Ectodermal cell (in vitro differentiated cells): ENCODE measurements at regions not wholly inside any gene's neighbourhood (a gene's known extent, or its start where the extent isn't known, plus 50 kb on each side); places are given as distances from the start of the nearest gene placed in this dataset.
A peak's percentile ranks its signal among the peaks of the same experiment; 100 is the strongest.

Source experiments
- H3K27ac ChIP-seq: 2 replicates; pipeline ENCODE4 v1.7.0; 2013; ENCODE audit warnings: mild to moderate bottlenecking, low read depth, low read length; ENCODE audit not compliant: insufficient read depth, poor library complexity, severe bottlenecking
- H3K27me3 ChIP-seq: 2 replicates; pipeline ENCODE4 v1.7.0; 2013; ENCODE audit warnings: mild to moderate bottlenecking, low read length; ENCODE audit not compliant: insufficient read depth, control insufficient read depth, poor library complexity, severe bottlenecking
- H3K36me3 ChIP-seq: one replicate; pipeline ENCODE4 v1.7.0; 2013; ENCODE audit warnings: low read length; ENCODE audit not compliant: control insufficient read depth, insufficient read depth
- H3K4me1 ChIP-seq: one replicate; pipeline ENCODE4 v1.7.0; 2013; ENCODE audit warnings: low read length; ENCODE audit not compliant: control insufficient read depth, insufficient read depth
- H3K4me3 ChIP-seq: 2 replicates; pipeline ENCODE4 v1.7.0; 2013; ENCODE audit warnings: low read depth, low read length, control low read depth; ENCODE audit not compliant: insufficient read depth
- H3K9me3 ChIP-seq: 2 replicates; pipeline ENCODE4 v1.7.0; 2013; ENCODE audit warnings: mild to moderate bottlenecking, low read length, moderate library complexity; ENCODE audit not compliant: control insufficient read depth
- WGBS, 2 experiments: methylation state at CpG; one replicate each; pipeline ENCODE4 v1.1.7; 2013; ENCODE audit warnings: missing lambda C conversion rate in 2 of 2; 5-methylcytosine and 5-hydroxymethylcytosine counted together

DNA sequence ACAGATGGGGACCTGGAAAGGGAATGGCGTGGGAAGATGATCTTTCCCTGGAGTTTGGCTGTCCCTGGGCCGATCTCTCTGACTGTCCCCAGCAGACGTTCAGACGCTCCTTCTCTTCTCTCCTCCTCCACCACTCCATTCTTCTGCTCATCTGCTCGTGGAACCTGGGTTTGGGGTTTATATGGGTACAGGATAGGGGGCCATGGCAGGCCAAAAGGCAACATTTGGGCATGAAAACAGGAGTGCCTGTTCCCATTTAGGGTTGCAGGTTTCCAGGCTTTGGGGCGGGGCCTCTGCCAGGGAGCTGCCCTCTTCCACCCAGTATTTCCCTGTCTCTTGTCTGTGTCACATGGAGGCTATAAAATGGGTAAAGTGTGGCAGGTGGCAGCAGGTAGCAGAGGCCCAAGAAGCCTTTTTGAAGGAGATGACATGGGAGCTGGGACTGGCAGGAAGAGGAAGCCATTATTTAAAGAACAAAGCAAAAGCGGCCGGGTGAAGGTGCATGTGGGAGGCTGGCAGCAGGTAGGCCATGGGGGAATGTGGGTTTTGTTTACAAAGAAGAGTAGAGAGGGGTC, 203.7 kb downstream of the BMP7 start:
- Histone ChIP-seq H3K4me3 (no peak overlapping the region), H3K4me1 (peaks cover 17% of the 10 kb centered on the region), H3K27me3 (peaks cover 16% of the 10 kb centered on the region), H3K9me3 (no peaks in the 10 kb centered on the region), H3K36me3 (no peaks in the 10 kb centered on the region), H3K27ac (no peak overlapping the region)
- 90 to 96% methylated on average over 7 to 8 of the region's 8 CpGs for WGBS, 2 experiments

DNA sequence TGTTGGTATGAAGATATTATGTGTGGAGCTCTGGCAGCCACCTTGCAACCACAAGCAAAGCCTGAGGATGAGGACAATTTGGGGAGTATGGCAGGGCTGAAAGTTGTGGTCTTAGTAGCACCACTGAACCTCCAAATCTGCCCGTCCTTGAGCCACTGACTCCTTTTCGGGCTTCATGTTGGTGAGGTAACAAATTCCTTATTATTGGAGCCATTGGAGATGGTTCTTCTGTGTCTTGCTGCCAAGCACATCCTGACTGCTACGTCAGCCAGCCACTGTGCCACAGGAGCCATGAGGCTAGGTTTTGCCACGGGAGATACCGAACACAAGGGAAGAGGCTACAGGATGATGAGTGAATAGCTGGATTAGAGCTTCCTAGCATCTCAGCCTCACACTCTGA, 201.6 kb downstream of the BMP7 start:
- 95 to 96% methylated on average over 5 of the region's 5 CpGs for WGBS, 2 experiments
- H3K27ac ChIP-seq: no peak overlapping the region
- no peak overlapping the region for H3K4me3 ChIP-seq
- peaks cover 17% of the 10 kb centered on the region for H3K4me1 ChIP-seq
- no peaks in the 10 kb centered on the region for H3K9me3 ChIP-seq
- no peaks in the 10 kb centered on the region for H3K36me3 ChIP-seq
- H3K27me3 ChIP-seq: peaks cover 21% of the 10 kb centered on the region

DNA sequence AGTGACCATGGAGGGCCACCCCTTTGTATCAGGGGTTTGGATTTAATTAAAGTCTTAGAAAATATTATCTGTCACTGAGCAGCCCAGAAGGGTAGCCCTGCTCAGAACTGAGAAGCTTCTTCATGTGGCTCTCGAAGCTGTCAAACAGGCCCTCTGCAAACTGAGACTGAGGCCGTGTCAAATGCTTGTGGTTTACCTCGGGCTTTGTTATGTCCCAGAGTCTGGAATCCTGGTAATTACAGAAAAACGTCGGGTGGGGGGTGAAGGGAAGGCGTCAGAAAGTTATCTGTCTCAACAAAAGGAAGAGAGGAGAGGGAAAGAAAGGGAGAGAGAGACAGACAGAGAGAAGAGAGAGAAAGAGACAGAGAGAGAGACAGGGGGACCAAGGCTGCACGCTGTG, 200.8 kb downstream of the BMP7 start:
- Histone ChIP-seq H3K9me3 (no peaks in the 10 kb centered on the region), H3K4me1 (peaks cover 17% of the 10 kb centered on the region), H3K4me3 (no peak overlapping the region), H3K27me3 (peaks cover 28% of the 10 kb centered on the region), H3K36me3 (no peaks in the 10 kb centered on the region), H3K27ac (no peak overlapping the region)
- WGBS, 2 experiments: 34 to 38% methylated on average over 7 of the region's 7 CpGs

DNA sequence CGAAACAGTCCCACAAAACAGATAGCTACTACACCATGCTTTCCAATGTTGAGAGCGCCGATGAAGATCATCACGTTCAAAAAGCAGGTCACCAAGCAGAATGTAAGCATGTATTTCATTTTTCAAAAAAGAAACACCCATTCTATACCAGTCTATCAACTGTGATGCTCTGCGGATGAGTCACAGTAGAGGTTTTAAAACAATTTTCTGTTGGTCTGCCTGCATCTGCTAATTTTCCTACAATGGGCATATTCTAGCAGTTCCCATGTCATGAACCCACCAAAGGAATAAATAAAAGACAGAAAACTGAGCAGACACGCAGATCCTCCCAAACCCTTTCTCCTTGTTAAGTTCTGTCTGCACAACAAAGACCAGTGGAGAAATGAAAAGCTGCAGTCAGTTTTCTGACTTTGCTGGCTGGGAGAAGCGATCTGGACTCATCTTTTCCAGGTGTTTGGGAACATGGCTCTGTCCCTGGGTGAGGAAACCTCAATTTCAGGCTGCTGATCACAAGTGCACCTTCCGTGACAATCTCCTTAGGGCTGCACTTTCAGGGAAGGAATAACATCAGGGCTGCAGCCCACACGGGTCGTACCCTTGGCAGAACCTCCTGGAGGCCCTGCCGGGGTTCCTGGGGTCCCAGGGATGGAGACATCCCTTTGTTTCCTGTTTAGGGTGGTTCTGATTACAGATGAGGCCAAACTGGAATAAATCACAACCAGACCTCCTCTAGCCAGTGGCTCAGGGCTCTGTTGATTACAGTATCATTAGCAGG, 200.1 kb downstream of the BMP7 start:
- Histone ChIP-seq H3K27me3 (peaks cover 32% of the 10 kb centered on the region), H3K36me3 (no peaks in the 10 kb centered on the region), H3K4me3 (no peak overlapping the region), H3K9me3 (no peaks in the 10 kb centered on the region), H3K27ac (no peak overlapping the region), H3K4me1 (peaks cover 10% of the 10 kb centered on the region)
- 88 to 89% methylated on average over 11 of the region's 11 CpGs for WGBS, 2 experiments

DNA sequence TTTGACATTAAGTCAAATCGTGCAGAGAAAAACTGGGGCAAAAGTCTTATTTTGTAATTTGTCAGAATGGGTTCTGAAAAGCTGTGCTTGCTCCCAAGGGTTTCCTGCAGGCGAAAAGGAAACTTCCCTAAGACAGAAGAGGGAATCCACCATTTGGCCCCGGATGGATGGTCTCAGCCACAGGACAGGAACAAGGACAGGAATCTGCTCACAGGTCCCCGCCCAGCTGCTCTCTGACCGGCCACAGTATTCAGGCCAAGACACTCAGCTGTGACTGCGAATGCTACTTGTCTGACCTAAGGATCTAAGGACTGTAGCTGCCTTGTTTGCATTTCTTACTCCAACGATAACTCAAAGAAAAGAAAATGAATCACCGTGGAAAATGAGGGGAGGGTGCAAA, 197.0 kb downstream of the BMP7 start:
- H3K27ac ChIP-seq: no peak overlapping the region
- WGBS, 2 experiments: 87 to 91% methylated on average over 8 of the region's 8 CpGs
- H3K9me3 ChIP-seq: no peaks in the 10 kb centered on the region
- H3K36me3 ChIP-seq: no peaks in the 10 kb centered on the region
- peaks cover 20% of the 10 kb centered on the region for H3K4me1 ChIP-seq
- H3K27me3 ChIP-seq: peaks cover 32% of the 10 kb centered on the region
- H3K4me3 ChIP-seq: no peak overlapping the region

DNA sequence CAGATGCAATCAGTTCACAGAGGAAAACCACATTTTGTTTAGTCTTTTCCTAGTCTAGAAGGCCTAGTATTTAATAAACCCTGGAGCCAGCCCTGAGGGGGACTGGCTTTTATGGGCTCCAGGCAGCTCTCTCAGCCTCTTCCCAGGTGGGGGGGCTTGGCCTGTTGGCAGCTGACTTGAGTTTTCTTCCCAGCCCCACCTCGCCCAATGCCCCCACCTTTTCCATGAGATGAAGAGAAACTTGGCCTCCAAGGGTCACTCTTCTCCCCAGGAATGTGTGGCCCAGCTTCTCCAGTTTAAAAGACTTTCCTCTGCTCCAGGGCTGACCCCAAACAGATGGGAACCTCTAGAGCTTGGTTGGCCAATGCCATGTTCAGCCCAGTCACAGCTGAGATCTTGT, 196.1 kb downstream of the BMP7 start:
- no peaks in the 10 kb centered on the region for H3K36me3 ChIP-seq
- peaks cover 32% of the 10 kb centered on the region for H3K27me3 ChIP-seq
- H3K4me1 ChIP-seq: peaks cover 19% of the 10 kb centered on the region
- H3K9me3 ChIP-seq: no peaks in the 10 kb centered on the region
- 92 to 100% methylated on average over 1 of the region's 1 CpG for WGBS, 2 experiments
- H3K27ac ChIP-seq: no peak overlapping the region
- H3K4me3 ChIP-seq: no peak overlapping the region

DNA sequence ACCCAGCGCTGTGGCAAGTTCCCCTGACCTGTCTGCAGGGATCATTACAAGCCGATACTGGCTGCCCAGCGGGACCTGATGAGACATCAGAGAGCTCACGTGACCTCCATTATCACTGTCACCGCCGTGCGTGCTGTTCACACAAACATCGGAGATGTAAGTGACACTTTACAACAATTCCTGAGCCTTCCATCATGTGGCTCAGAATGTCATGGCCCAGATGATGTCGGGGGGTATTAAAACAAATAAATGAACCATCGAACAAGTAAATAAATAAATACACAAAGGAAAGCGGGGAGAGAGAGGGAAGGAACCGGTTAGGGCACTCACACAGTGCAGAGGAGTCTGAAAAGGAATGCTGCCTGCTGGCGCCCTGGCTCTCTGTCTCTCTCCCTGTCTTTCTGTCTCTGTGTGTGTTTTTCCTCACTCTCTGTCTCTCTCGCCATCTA, 195.1 kb downstream of the BMP7 start:
- Histone ChIP-seq H3K36me3 (no peaks in the 10 kb centered on the region), H3K9me3 (no peaks in the 10 kb centered on the region), H3K27me3 (peaks cover 32% of the 10 kb centered on the region), H3K4me3 (peak overlapping the region; percentile 3), H3K27ac (no peak overlapping the region), H3K4me1 (peaks cover 13% of the 10 kb centered on the region)
- WGBS, 2 experiments: 8 to 9% methylated on average over 13 to 14 of the region's 14 CpGs

DNA sequence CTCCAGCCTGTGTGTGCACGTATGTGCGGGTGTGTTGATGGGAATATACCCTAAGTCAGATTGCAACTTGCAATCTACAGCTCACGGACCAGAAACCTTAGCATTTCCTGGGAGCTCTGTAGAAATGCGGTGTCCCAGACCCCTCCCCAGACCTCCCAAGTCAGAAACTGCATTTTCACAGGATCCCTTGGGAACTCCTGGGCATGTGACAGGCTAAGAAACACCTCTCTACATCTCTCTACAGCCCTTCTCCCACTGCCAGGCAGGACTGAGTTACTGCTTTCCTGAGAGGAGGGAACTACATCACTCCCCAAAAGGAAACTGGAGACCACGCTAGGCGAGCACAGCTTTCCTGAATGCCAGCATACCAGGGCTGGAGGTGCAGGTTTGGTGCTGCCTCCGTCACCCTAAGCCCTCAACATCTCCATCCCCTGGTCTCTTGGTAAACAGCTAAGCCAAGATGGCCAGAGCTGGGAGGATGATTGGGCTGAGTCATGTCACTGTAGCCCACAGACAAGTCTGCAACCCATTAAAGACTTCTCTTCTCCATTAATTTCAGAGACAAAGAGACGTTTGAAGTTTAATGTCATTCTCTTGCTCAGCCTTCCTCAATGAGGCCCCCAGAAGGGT, 194.4 kb downstream of the BMP7 start:
- H3K4me1 ChIP-seq: peaks cover 10% of the 10 kb centered on the region
- no peaks in the 10 kb centered on the region for H3K9me3 ChIP-seq
- no peak overlapping the region for H3K4me3 ChIP-seq
- no peaks in the 10 kb centered on the region for H3K36me3 ChIP-seq
- H3K27me3 ChIP-seq: peaks cover 32% of the 10 kb centered on the region
- WGBS, 2 experiments: 84% methylated on average over 8 of the region's 8 CpGs
- no peak overlapping the region for H3K27ac ChIP-seq

DNA sequence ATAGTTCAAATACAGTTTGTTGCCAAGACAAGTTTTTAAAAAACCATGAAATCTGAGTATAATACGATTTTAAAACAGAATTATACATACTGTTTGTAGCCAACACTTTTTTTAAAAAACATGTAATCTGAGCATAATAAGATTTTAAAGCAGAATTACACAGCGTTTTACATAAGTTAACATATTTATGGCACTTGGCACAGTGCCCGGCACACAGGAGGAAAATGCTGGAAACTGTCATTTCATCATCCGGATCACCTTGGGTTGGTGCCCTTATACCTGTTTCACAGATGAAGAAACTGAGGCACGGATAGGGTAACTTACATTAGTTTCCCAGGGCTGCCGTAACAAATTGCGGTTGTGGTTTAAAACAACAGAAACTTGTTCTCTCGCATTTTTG, 193.0 kb downstream of the BMP7 start:
- no peak overlapping the region for H3K27ac ChIP-seq
- H3K36me3 ChIP-seq: no peaks in the 10 kb centered on the region
- peaks cover 26% of the 10 kb centered on the region for H3K27me3 ChIP-seq
- H3K4me1 ChIP-seq: peaks cover 10% of the 10 kb centered on the region
- H3K4me3 ChIP-seq: no peak overlapping the region
- WGBS, 2 experiments: 81 to 83% methylated on average over 7 of the region's 8 CpGs
- no peaks in the 10 kb centered on the region for H3K9me3 ChIP-seq

DNA sequence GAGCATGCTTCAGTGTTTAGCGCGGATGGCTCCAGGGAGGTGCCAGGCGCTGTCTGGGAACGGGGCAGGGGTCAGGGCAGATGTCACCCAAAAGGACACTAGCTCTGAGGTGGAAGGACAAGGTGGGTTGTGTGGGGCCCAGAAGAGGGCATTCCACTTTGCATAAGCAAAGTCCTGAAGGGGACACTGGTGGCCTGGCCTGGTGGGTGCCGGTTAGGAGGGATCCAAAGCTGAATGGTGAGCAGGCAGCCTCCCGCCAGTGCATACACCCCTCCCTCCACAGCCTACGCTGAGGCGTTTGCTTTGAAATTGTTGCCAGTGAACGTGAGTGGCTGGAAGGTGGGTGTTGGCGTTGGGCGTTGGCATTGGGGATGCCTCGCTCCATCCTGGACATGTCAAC, 192.1 kb downstream of the BMP7 start:
- Histone ChIP-seq H3K27me3 (peaks cover 26% of the 10 kb centered on the region), H3K9me3 (peaks cover 3% of the 10 kb centered on the region), H3K27ac (no peak overlapping the region), H3K36me3 (no peaks in the 10 kb centered on the region), H3K4me3 (no peak overlapping the region), H3K4me1 (peaks cover 10% of the 10 kb centered on the region)
- WGBS, 2 experiments: 78 to 81% methylated on average over 12 of the region's 12 CpGs
